Central memory CD8-positive, alpha-beta T cell (primary cell): ENCODE measurements at regions not wholly inside any gene's neighbourhood (a gene's known extent, or its start where the extent isn't known, plus 50 kb on each side); places are given as distances from the start of the nearest gene placed in this dataset.

Experiments used
- ATAC-seq: fragments of 150-1000 bp; cut with Tn5 transposase; replicated peaks from 2 replicates; pipeline ENCODE4 v1.10.0; 2022; ENCODE audit warnings: mild to moderate bottlenecking, moderate FRiP score, moderate number of reproducible peaks; ENCODE audit not compliant: poor library complexity, severe bottlenecking; ENCODE audit errors: extremely low read depth
- DNase-seq, 2 donors: peaks; one replicate each; pipeline ENCODE4 v3.0.0; 2021; ENCODE audit warnings: low spot score in 2 of 2
- H3K27ac Mint-ChIP-seq: one replicate; pipeline ENCODE4 v1.8.0; 2022; ENCODE audit warnings: low read depth, mild to moderate bottlenecking, moderate library complexity, mixed read lengths
- H3K27me3 Mint-ChIP-seq: one replicate; pipeline ENCODE4 v1.8.0; 2022; ENCODE audit warnings: mixed read lengths
- H3K36me3 Mint-ChIP-seq: one replicate; pipeline ENCODE4 v1.8.0; 2022; ENCODE audit warnings: mild to moderate bottlenecking, moderate library complexity, mixed read lengths; ENCODE audit not compliant: insufficient read depth
- H3K4me1 Mint-ChIP-seq: one replicate; pipeline ENCODE4 v1.8.0; 2022; ENCODE audit warnings: mixed read lengths
- H3K4me3 Mint-ChIP-seq: one replicate; pipeline ENCODE4 v1.8.0; 2022; ENCODE audit warnings: mild to moderate bottlenecking, moderate library complexity, mixed read lengths
- H3K9me3 Mint-ChIP-seq: one replicate; pipeline ENCODE4 v1.8.0; 2022; ENCODE audit warnings: mixed read lengths

DNA sequence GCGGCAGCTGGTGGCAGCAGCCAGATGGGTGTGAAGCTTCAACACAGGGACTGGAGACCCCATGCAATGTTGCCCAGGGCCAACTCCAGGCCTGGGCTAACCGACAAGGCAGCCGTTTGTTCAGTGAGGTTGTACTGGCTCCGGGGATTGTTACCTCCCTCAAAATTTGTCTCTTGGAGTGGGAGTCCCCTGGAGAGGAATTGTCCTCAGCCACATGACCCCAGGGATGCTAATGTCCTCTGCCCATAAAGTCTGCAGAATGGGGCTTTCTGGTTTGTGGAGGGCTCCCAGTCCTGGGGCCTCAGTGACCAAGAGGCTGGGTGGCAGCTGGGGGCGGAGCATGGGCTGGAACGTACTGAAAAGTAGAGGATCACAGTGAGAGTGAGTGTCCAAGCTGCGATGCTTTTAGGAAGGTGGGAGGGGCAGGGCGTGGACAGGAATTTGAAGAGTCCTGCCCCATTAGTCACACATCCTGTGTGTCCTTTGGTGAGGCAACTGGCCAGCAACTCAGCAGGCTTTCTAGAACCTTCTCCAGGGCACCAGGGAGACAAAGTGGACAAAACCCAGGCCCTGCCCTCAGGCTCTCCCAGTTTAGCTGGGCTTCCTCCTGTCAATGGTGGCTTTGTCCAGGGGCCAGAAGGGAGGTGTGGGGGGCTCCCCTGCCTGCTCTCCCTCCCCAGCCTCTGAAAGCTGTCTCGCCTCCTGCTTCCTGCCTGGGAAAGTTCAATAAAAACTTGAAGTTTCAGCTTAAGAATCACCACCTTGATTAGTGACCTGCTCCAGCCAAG is 114.0 kb downstream of the NSG2 start:
- no peaks in the 10 kb centered on the region for H3K36me3 Mint-ChIP-seq
- H3K27ac Mint-ChIP-seq = no peak overlapping the region
- DNase-seq = no peak
- H3K9me3 Mint-ChIP-seq = peaks cover 15% of the 10 kb centered on the region
- ATAC-seq = no peak
- peaks cover 12% of the 10 kb centered on the region for H3K27me3 Mint-ChIP-seq
- no peaks in the 10 kb centered on the region for H3K4me1 Mint-ChIP-seq
- H3K4me3 Mint-ChIP-seq = no peak overlapping the region

- DNase-seq (no peak), ATAC-seq (no peak)
- H3K4me1 Mint-ChIP-seq = no peaks in the 10 kb centered on the region
- no peak overlapping the region for H3K4me3 Mint-ChIP-seq
- H3K9me3 Mint-ChIP-seq = peaks cover 8% of the 10 kb centered on the region
- peaks cover 11% of the 10 kb centered on the region for H3K27me3 Mint-ChIP-seq
- no peak overlapping the region for H3K27ac Mint-ChIP-seq
- no peaks in the 10 kb centered on the region for H3K36me3 Mint-ChIP-seq
Observed at GRCh38 chr5:174165406-174165805, 119.9 kb downstream of the NSG2 start.

- no peak for ATAC-seq
- H3K36me3 Mint-ChIP-seq = no peaks in the 10 kb centered on the region
- no peak for DNase-seq
- H3K9me3 Mint-ChIP-seq = peaks cover 8% of the 10 kb centered on the region
- H3K27me3 Mint-ChIP-seq = peaks cover 11% of the 10 kb centered on the region
- H3K4me3 Mint-ChIP-seq = no peak overlapping the region
- H3K27ac Mint-ChIP-seq = no peak overlapping the region
- H3K4me1 Mint-ChIP-seq = no peaks in the 10 kb centered on the region
Observed at GRCh38 chr5:174166231-174167079, 120.9 kb downstream of the NSG2 start.

- H3K27ac Mint-ChIP-seq = no peak overlapping the region
- DNase-seq (no peak), ATAC-seq (no peak)
- H3K9me3 Mint-ChIP-seq = peaks cover 8% of the 10 kb centered on the region
- no peaks in the 10 kb centered on the region for H3K4me1 Mint-ChIP-seq
- H3K27me3 Mint-ChIP-seq = peaks cover 12% of the 10 kb centered on the region
- no peak overlapping the region for H3K4me3 Mint-ChIP-seq
- H3K36me3 Mint-ChIP-seq = no peaks in the 10 kb centered on the region
Observed at GRCh38 chr5:174167080-174167910, 121.8 kb downstream of the NSG2 start.

DNA sequence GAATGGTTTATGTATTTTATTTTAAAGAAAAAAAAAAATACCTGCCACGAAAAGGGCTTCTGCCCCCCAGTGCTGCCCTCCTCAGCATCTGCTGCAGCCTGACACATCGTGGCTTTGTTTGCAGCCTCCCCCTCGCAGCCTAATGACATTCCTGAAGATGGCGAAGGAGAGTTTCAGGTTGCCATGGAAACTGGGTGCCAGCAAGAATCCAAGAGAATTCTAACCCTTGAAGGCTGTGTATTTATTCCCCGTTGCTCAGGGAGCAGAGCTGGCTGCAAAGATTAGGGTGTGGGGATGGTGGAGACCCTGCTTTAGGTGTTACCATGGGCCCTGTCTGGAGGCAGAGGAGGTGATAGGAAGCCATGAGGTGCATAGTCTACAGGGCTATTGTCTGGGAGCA is 126.6 kb downstream of the NSG2 start:
- DNase-seq (no peak), ATAC-seq (no peak)
- Mint-ChIP-seq H3K27ac (no peak overlapping the region), H3K36me3 (no peaks in the 10 kb centered on the region), H3K9me3 (no peaks in the 10 kb centered on the region), H3K4me1 (no peaks in the 10 kb centered on the region), H3K27me3 (peaks cover 38% of the 10 kb centered on the region), H3K4me3 (no peak overlapping the region)

GRCh38 chr5:174172566-174172965 is 127.1 kb downstream of the NSG2 start:
- DNase-seq (no peak), ATAC-seq (no peak)
- H3K4me3 Mint-ChIP-seq = no peak overlapping the region
- H3K36me3 Mint-ChIP-seq = no peaks in the 10 kb centered on the region
- H3K4me1 Mint-ChIP-seq = no peaks in the 10 kb centered on the region
- no peaks in the 10 kb centered on the region for H3K9me3 Mint-ChIP-seq
- H3K27me3 Mint-ChIP-seq = peaks cover 38% of the 10 kb centered on the region
- H3K27ac Mint-ChIP-seq = no peak overlapping the region

DNA sequence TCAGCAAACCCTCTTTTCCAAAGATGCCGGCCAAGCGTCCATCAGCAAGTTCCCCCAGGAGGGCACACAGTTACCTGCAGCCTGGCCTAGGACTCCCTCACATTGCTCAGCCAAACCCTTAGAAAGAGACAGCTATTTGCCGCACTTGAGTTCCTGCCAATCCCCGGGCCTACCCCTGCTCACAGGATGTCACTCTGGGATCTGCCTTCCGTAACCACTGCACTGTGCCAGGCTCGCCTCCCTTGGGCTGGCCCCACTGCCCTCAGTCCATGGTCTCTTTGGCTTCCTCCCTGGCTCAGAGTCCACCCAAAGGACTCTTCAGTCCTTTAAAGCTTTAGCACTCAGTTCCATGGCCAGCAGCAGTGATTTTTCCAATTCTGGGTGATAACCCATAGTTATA is 128.3 kb downstream of the NSG2 start:
- DNase-seq = no peak
- no peak for ATAC-seq
- Mint-ChIP-seq H3K36me3 (no peaks in the 10 kb centered on the region), H3K4me3 (no peak overlapping the region), H3K9me3 (no peaks in the 10 kb centered on the region), H3K27me3 (peaks cover 47% of the 10 kb centered on the region), H3K4me1 (no peaks in the 10 kb centered on the region), H3K27ac (no peak overlapping the region)

DNA sequence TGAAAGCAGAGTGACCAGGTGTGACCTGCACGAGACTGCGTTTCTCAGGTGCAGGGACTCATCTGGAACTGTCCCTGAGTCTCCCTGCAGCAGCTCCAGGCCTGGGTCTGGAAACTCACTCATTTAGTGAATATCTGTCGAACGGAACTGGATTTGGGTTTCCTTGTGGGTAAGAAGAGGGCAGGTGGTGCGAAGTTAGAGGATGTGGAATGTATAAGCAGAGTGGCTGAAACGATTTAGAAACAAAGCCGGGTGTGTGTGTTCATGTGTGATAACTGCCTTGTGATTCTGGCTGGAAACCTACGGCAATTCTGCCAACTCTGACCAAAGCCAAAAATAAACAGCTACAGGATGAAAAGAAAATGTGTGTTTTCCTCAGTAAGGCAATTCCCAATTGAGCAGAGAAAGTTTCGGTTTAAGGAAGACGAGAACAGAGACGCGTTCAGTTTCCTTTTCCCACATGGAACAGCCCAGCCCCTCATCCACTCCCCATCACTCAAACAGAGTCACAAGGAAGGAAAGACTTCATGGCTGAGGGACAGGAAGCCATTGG is 130.3 kb downstream of the NSG2 start:
- Mint-ChIP-seq H3K4me3 (no peak overlapping the region), H3K9me3 (no peaks in the 10 kb centered on the region), H3K27ac (no peak overlapping the region), H3K36me3 (no peaks in the 10 kb centered on the region), H3K27me3 (peaks cover 49% of the 10 kb centered on the region), H3K4me1 (no peaks in the 10 kb centered on the region)
- ATAC-seq (no peak), DNase-seq (no peak)

- no peak for DNase-seq
- no peaks in the 10 kb centered on the region for H3K9me3 Mint-ChIP-seq
Observed at GRCh38 chr5:174176511-174176910, 131.0 kb downstream of the NSG2 start.

GRCh38 chr5:174177531-174177930 is 132.0 kb downstream of the NSG2 start:
- DNase-seq = no peak
- H3K4me1 Mint-ChIP-seq = no peaks in the 10 kb centered on the region
- H3K9me3 Mint-ChIP-seq = no peaks in the 10 kb centered on the region
- H3K27me3 Mint-ChIP-seq = peaks cover 60% of the 10 kb centered on the region
- H3K27ac Mint-ChIP-seq = no peak overlapping the region
- H3K4me3 Mint-ChIP-seq = no peak overlapping the region
- H3K36me3 Mint-ChIP-seq = no peaks in the 10 kb centered on the region
- ATAC-seq = no peak

More at GRCh38 chr5:174176511-174176910, 131.0 kb downstream of the NSG2 start:
- Mint-ChIP-seq H3K27ac (no peak overlapping the region), H3K4me1 (no peaks in the 10 kb centered on the region), H3K4me3 (no peak overlapping the region), H3K36me3 (no peaks in the 10 kb centered on the region), H3K27me3 (peaks cover 56% of the 10 kb centered on the region)
- ATAC-seq = no peak

DNA sequence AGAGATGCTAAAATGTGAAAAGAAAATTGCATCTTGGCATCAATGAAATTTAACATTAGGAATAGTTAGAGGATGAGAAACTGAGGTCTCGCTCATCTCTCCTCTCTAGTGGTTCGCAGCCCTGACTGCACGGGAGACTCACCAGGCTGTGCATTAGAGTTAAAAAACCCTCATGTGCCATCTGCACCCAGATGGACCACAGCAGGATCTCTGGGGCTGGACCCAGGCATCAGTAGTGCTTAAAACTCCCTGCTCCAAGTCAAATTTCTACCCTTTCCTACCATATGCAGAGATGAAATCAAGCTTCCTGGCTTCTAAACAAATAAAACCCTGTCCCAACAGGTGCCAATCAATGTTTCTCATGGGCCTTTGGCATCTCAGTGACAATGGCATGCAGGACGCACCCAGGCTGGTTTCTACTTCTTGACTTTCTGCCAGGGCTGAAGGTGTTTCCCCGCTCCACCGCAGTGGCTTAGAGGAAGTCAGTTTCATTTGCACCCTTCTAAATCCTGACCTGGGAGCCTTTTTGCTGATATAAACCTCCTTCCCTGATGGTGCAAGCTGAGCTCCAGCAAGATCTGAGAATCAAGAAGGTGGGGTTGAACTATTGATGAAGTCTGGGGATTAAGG is 132.6 kb downstream of the NSG2 start:
- H3K4me3 Mint-ChIP-seq = no peak overlapping the region
- H3K27me3 Mint-ChIP-seq = peaks cover 54% of the 10 kb centered on the region
- H3K4me1 Mint-ChIP-seq = no peaks in the 10 kb centered on the region
- no peaks in the 10 kb centered on the region for H3K9me3 Mint-ChIP-seq
- ATAC-seq (no peak), DNase-seq (no peak)
- H3K36me3 Mint-ChIP-seq = no peaks in the 10 kb centered on the region
- no peak overlapping the region for H3K27ac Mint-ChIP-seq

DNA sequence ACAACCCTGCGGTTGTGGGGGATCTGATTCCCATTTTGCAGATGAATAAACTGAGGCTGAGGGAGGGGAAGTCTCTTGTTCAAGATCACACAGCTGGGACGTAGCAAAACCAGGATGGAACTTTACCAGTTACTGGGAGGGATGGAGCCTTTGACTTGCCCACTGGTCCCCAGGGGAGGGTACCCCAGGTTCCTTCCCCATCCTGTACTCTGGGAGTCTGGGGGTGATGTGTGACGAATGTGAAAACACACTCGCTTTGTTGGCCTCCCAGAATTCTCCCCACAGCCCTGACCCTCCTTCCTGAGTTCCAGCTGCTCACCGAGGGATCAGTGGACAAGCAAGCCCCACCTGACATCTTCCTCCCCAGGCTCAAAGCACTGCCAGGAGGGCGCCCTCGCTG is 135.1 kb downstream of the NSG2 start:
- no peak for ATAC-seq
- Mint-ChIP-seq H3K4me3 (no peak overlapping the region), H3K4me1 (no peaks in the 10 kb centered on the region), H3K9me3 (no peaks in the 10 kb centered on the region), H3K36me3 (no peaks in the 10 kb centered on the region), H3K27ac (no peak overlapping the region), H3K27me3 (peaks cover 30% of the 10 kb centered on the region)
- no peak for DNase-seq
